Testis (tissue), 2 donors: ENCODE measurements at regions not wholly inside any gene's neighbourhood (a gene's known extent, or its start where the extent isn't known, plus 50 kb on each side); places are given as distances from the start of the nearest gene placed in this dataset.

Source experiments
- DNase-seq: peaks from one replicate; pipeline ENCODE4 v3.0.0-alpha.2; 2019
- H3K27ac ChIP-seq, 2 donors: fragments of 200-600 bp; sonication (generic); one replicate each; pipeline ENCODE4 v1.5.1; 2019
- H3K27me3 ChIP-seq: fragments of 200-600 bp; sonication (generic); one replicate; pipeline ENCODE4 v1.5.1; 2019
- H3K36me3 ChIP-seq: fragments of 200-600 bp; sonication (generic); one replicate; pipeline ENCODE4 v1.5.1; 2017; ENCODE audit warnings: low read depth; ENCODE audit errors: missing control alignments
- H3K4me1 ChIP-seq: fragments of 200-600 bp; sonication (generic); one replicate; pipeline ENCODE4 v1.5.1; 2019
- H3K4me3 ChIP-seq, 2 donors: fragments of 200-600 bp; sonication (generic); one replicate each; pipeline ENCODE4 v1.5.1; 2017 to 2019
- H3K9me3 ChIP-seq: fragments of 200-600 bp; sonication (generic); one replicate; pipeline ENCODE4 v1.5.1; 2017
- POLR2A ChIP-seq: fragments of 450-650 bp; IDR thresholded peaks from one replicate; pipeline ENCODE4 v1.6.1; 2017; ENCODE audit warnings: antibody characterized with exemption, mild to moderate bottlenecking, moderate library complexity
- WGBS, 2 donors: methylation state at CpG; one replicate each; pipeline ENCODE4 v1.1.5; 2018; 5-methylcytosine and 5-hydroxymethylcytosine counted together
- intact Hi-C: fragments of 100-400 bp; cut with DNase I; formaldehyde crosslinking; loops from one replicate; pipeline ENCODE4 v1.15.1; 2023; ENCODE audit warnings: low total_unique reads
- TF ChIP-seq, protein P1 (sequence below), 3 experiments: fragments of 450-650 bp in 2 of 3; fragments of 200-600 bp in 1 of 3; sonication (generic) in 1 of 3; IDR thresholded peaks; one replicate each; pipeline ENCODE4 v1.5.1; 2016 to 2019; ENCODE audit warnings: antibody characterized with exemption in 3 of 3, mild to moderate bottlenecking in 2 of 3, moderate library complexity in 1 of 3

DNA sequence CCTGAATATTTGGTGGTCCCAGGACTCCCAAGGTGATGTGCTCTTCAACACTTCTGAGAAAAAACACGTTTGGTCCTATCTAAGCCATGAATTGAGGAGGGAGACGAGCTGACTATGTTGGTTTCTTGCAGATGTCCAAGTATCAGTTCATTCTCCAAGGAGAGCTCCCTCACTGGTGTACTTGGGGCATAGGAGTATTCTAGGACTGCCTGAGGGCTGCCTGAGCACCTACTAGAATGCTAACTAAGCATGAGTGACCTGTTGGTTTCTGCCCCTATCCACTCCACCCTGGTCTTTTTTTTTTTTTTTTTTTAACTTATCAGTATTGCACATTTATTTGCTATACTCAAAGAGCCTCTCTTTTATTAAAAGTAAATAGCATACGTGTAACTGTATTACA, 200.5 kb upstream of the FANCL start:
- intact Hi-C loops, result no loop called here
- DNase-seq, result no peak

DNA sequence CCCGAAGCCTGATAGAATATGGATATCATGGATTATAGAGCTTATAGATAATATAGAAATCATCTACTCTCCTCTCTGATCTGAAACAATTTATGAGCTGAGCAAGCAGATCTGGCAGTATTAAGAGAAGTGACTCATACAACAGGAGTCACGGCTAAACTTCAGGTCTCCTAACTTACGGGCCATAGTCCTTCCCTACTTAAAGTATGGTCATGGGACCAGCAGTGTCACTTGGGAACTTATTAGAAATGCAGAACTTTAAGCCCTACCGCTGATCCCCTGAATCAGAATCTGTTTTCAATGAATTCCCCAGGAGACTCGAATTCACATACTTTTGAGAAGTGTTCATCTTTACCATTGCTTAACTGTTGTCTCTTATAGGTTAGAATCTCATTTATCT, 195.7 kb upstream of the FANCL start:
- WGBS, 2 donors, result 94 to 95% methylated on average over 5 of the region's 5 CpGs
- Histone ChIP-seq H3K9me3 (no peaks in the 10 kb centered on the region), H3K4me1 (no peaks in the 10 kb centered on the region), H3K36me3 (no peaks in the 10 kb centered on the region), H3K27ac (no peak overlapping the region), H3K27me3 (no peaks in the 10 kb centered on the region), H3K4me3 (no peak overlapping the region)
- TF ChIP-seq, protein P1, sequence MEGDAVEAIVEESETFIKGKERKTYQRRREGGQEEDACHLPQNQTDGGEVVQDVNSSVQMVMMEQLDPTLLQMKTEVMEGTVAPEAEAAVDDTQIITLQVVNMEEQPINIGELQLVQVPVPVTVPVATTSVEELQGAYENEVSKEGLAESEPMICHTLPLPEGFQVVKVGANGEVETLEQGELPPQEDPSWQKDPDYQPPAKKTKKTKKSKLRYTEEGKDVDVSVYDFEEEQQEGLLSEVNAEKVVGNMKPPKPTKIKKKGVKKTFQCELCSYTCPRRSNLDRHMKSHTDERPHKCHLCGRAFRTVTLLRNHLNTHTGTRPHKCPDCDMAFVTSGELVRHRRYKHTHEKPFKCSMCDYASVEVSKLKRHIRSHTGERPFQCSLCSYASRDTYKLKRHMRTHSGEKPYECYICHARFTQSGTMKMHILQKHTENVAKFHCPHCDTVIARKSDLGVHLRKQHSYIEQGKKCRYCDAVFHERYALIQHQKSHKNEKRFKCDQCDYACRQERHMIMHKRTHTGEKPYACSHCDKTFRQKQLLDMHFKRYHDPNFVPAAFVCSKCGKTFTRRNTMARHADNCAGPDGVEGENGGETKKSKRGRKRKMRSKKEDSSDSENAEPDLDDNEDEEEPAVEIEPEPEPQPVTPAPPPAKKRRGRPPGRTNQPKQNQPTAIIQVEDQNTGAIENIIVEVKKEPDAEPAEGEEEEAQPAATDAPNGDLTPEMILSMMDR (IDR thresholded peaks at IDR 0.05), result no peak
- no peak for TF ChIP-seq POLR2A
- DNase-seq, result no peak
- intact Hi-C loops, result no loop called here

More for the DNA sequence above, 200.5 kb upstream of the FANCL start:
- no peaks in the 10 kb centered on the region for H3K27me3 ChIP-seq
- H3K27ac ChIP-seq, result no peak overlapping the region
- H3K9me3 ChIP-seq, result no peaks in the 10 kb centered on the region
- H3K4me1 ChIP-seq, result no peaks in the 10 kb centered on the region
- 64 to 83% methylated on average over 3 of the region's 3 CpGs for WGBS, 2 donors
- H3K4me3 ChIP-seq, result no peak overlapping the region
- TF ChIP-seq, protein P1 (IDR thresholded peaks at IDR 0.05), result no peak
- TF ChIP-seq POLR2A, result no peak
- H3K36me3 ChIP-seq, result no peaks in the 10 kb centered on the region

DNA sequence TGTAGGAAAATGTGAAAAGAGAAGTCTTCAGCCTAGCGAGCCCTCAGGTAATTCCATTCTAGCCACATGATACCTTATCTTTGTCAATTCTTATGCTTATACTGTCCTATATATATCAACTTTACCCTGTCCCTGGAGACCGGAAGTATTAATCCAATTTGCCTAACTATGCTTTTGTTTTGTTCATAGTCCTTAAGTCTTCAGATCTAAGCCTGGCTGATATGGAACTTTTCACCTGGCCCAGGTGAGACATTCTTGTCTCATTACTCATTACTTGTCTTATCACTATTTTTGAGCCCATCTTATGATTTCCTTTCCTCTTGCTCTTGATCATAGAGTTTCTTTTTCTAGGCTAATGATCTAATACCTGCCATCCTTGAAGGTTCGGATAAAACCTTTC, 194.1 kb upstream of the FANCL start:
- intact Hi-C loops, result no loop called here
- no peaks in the 10 kb centered on the region for H3K9me3 ChIP-seq
- no peak overlapping the region for H3K4me3 ChIP-seq
- TF ChIP-seq, protein P1 (IDR thresholded peaks at IDR 0.05), result no peak
- no peak for TF ChIP-seq POLR2A
- H3K36me3 ChIP-seq, result no peaks in the 10 kb centered on the region
- H3K4me1 ChIP-seq, result no peaks in the 10 kb centered on the region
- no peak for DNase-seq
- no peaks in the 10 kb centered on the region for H3K27me3 ChIP-seq
- H3K27ac ChIP-seq, result no peak overlapping the region
- 77 to 89% methylated on average over 3 of the region's 3 CpGs for WGBS, 2 donors

DNA sequence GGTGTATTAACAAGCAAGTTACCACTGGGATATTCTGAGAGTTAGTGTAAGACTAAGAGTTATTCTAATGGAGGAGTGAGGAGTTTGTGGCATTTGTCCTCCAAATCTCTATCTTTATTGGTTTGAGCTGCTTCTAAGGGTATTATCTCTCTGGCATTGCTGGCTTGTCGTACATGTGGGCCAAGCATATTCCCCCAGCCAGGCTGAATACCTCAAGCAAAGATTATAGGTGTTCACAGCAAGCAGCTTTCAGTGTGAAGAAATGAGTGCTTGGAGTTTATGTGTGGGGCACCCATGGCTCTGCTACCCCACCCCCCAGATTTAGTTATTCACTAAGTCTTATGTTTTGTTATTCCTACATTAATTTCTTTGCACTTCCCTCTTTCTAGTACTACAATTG, 193.6 kb upstream of the FANCL start:
- 25 to 27% methylated on average over 1 of the region's 1 CpG for WGBS, 2 donors
- no peak for DNase-seq
- intact Hi-C loops, result no loop called here
- no peak overlapping the region for H3K27ac ChIP-seq
- no peaks in the 10 kb centered on the region for H3K4me1 ChIP-seq
- no peaks in the 10 kb centered on the region for H3K27me3 ChIP-seq
- no peaks in the 10 kb centered on the region for H3K9me3 ChIP-seq
- H3K36me3 ChIP-seq, result no peaks in the 10 kb centered on the region
- TF ChIP-seq, protein P1 (IDR thresholded peaks at IDR 0.05), result no peak
- TF ChIP-seq POLR2A, result no peak
- no peak overlapping the region for H3K4me3 ChIP-seq

DNA sequence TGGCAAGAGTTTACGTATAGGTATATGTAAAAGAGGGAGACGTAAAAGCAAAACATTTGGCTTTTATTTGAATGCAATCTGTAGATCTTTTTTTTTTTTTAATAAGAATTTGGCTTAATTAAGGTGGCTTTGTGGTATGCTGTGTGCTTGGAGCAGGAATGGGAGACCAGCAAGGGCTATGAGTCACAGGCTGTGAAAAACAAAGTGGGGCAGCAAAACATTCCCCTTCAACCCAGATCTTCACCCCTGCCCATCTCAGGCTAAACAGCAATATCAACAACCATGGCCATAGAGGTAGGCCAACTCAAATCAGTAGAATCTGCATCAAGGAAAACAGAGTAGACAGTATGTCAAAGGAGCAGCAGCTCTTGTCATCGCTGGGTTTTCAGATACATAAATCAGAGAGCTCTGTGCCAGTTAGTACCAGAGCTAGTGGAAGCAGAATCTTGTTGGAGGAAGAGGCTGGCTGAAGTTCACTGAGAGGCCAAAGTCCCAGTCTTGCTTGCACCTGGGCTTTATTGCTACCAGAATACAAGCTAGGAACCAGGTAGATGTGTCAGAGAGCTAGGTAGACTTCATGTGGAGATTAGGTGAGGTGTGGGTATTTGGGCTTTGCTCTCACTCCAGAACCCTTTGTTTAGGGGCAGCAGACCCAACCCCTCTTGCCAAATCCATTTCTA, 191.5 kb upstream of the FANCL start:
- Histone ChIP-seq H3K9me3 (no peaks in the 10 kb centered on the region), H3K4me3 (no peak overlapping the region), H3K4me1 (no peaks in the 10 kb centered on the region), H3K27me3 (no peaks in the 10 kb centered on the region), H3K27ac (no peak overlapping the region), H3K36me3 (no peaks in the 10 kb centered on the region)
- no peak for TF ChIP-seq POLR2A
- TF ChIP-seq, protein P1 (IDR thresholded peaks at IDR 0.05), result no peak
- intact Hi-C loops, result no loop called here
- 62 to 83% methylated on average over 3 of the region's 3 CpGs for WGBS, 2 donors
- no peak for DNase-seq
